ENCODE measurements at regions not wholly inside any gene's neighbourhood (a gene's known extent, or its start where the extent isn't known, plus 50 kb on each side); places are given as distances from the start of the nearest gene placed in this dataset.

- no peak overlapping the region for H2BK5ac ChIP-seq (ENCODE audit: low read depth, low read length)
- no peak overlapping the region for H2AK5ac ChIP-seq (ENCODE audit: low read depth, low read length)
- no peak overlapping the region for H3K56ac ChIP-seq (replicated peaks; ENCODE audit: insufficient read length, low read depth, low read length)
- H3K79me2 ChIP-seq (ENCODE audit: control insufficient read depth in 1 of 2, insufficient read depth in 2 of 2, low read length in 2 of 2): no peaks in the 10 kb centered on the region
- H3K14ac ChIP-seq (ENCODE audit: insufficient read length): no peak overlapping the region
- no peaks in the 10 kb centered on the region for H3K79me1 ChIP-seq (ENCODE audit: low read depth, low read length)
- H4K8ac ChIP-seq (ENCODE audit: extremely low read depth, insufficient read depth, low read length): peak overlapping the region; percentile 43; the same call in 1 of the 2 replicates
- no peaks in the 10 kb centered on the region for H3K36me3 ChIP-seq (ENCODE audit: control insufficient read depth in 2 of 4, insufficient read depth in 4 of 4, low read length in 3 of 4)
- H4K20me1 ChIP-seq (replicated peaks in 1 of 2; ENCODE audit: control insufficient read depth in 1 of 2, insufficient read depth in 2 of 2, low read length in 2 of 2): no peaks in the 10 kb centered on the region
- no peak overlapping the region for H3K4me2 ChIP-seq (ENCODE audit: insufficient read depth in 1 of 2, low read depth in 2 of 2, low read length in 2 of 2)
- no peak overlapping the region for H2AFZ ChIP-seq (ENCODE audit: low read length)
- H3K27ac ChIP-seq (ENCODE audit: low read depth, low read length): no peak overlapping the region
- 84% methylated on average over 4 of the region's 4 CpGs; no CpG with 5 or more reads in 1 of the 2 experiments for WGBS, 2 experiments (ENCODE audit: extremely low coverage in 1 of 2, insufficient coverage in 1 of 2, insufficient read length in 1 of 2, insufficient replicate concordance in 2 of 2, low coverage in 1 of 2, low lambda C conversion rate in 2 of 2, missing lambda C conversion rate in 1 of 2)
- H3K4me1 ChIP-seq (replicated peaks in 1 of 4; ENCODE audit: control insufficient read depth in 3 of 4, insufficient read depth in 4 of 4, low read length in 3 of 4): peaks cover 0 to 3% (median 0%) of the 10 kb centered on the region in 4 experiments; a peak in 1 of 7 replicates
- H3K9ac ChIP-seq (replicated peaks in 1 of 4; ENCODE audit: extremely low read depth in 1 of 4, low read depth in 3 of 4, low read length in 3 of 4): no peak overlapping the region
- H3K9me3 ChIP-seq (ENCODE audit: insufficient read depth in 2 of 2, low read depth in 1 of 2, low read length in 1 of 2): no peaks in the 10 kb centered on the region
- no peak overlapping the region for H4K91ac ChIP-seq (replicated peaks; ENCODE audit: insufficient read length, low read length)
- DNase-seq (ENCODE audit: low read depth in 1 of 2, low spot score in 2 of 2) (no peak), FAIRE-seq (no peak)
- no peak overlapping the region for H4K5ac ChIP-seq (ENCODE audit: insufficient read length, low read depth, low read length)
- no peak overlapping the region for H2BK15ac ChIP-seq (ENCODE audit: low read length)
- ChIA-PET CTCF (ENCODE audit: partially characterized antibody) (interaction anchor here (1.3 to 1.7 kb wide), 3 partner anchors 11 to 72 kb away, joined by 3 to 6 read pairs (median 5); no protein-coding TSS in a partner anchor), POLR2A (ENCODE audit: partially characterized antibody) (no interaction called here)
- H3K27me3 ChIP-seq (replicated peaks in 1 of 4; ENCODE audit: control insufficient read depth in 3 of 4, extremely low read depth in 1 of 4, insufficient read depth in 3 of 4, low read length in 3 of 4): no peaks in the 10 kb centered on the region
- no peak overlapping the region for H3K4ac ChIP-seq (replicated peaks; ENCODE audit: insufficient read length, low read depth, low read length)
- H3K4me3 ChIP-seq (ENCODE audit: extremely low read depth in 1 of 4, insufficient read depth in 2 of 4, low read depth in 3 of 4, low read length in 4 of 4): no peak overlapping the region
- TF ChIP-seq ASH2L (IDR thresholded peaks at IDR 0.05; ENCODE audit: low read length): no peak
- no peak for TF ChIP-seq ZNF274 (IDR thresholded peaks at IDR 0.05; ENCODE audit: borderline replicate concordance, extremely low read depth, low read length)
- no peak for TF ChIP-seq TEAD4 (IDR thresholded peaks at IDR 0.05; ENCODE audit: low read depth, low read length)
- no peak for TF ChIP-seq TAF1 (IDR thresholded peaks at IDR 0.05; ENCODE audit: low read depth, low read length)
- TF ChIP-seq USF2 (IDR thresholded peaks at IDR 0.05; ENCODE audit: low read length): no peak
- no peak for TF ChIP-seq SIX5 (IDR thresholded peaks at IDR 0.05; ENCODE audit: low read depth, low read length)
- TF ChIP-seq CHD1 (IDR thresholded peaks at IDR 0.05; ENCODE audit: low read depth, low read length): no peak
- TF ChIP-seq HDAC6 (IDR thresholded peaks at IDR 0.05; ENCODE audit: low read depth, low read length): no peak
- TF ChIP-seq RFX5 (IDR thresholded peaks at IDR 0.05; ENCODE audit: borderline replicate concordance, low read depth, low read length): no peak
- TF ChIP-seq GABPA (IDR thresholded peaks at IDR 0.05; ENCODE audit: borderline replicate concordance, insufficient read depth, low read length): no peak
- H2BK12ac ChIP-seq (ENCODE audit: low read depth, low read length): no peak overlapping the region
- no peak overlapping the region for H2BK120ac ChIP-seq (replicated peaks; ENCODE audit: low read depth, low read length)
- H3K23me2 ChIP-seq (ENCODE audit: low read depth, low read length): no peaks in the 10 kb centered on the region
- no peak overlapping the region for H2BK20ac ChIP-seq (ENCODE audit: low read length)
- no peak overlapping the region for H3K23ac ChIP-seq (ENCODE audit: insufficient read length)
- no peak overlapping the region for H3K18ac ChIP-seq (ENCODE audit: extremely low read depth, low read length)
Measured at GRCh38 chr11:112722876-112723275, 238.3 kb upstream of the NCAM1 start.

Data from H1 (cell line).